ENCODE measurements at regions not wholly inside any gene's neighbourhood (a gene's known extent, or its start where the extent isn't known, plus 50 kb on each side); places are given as distances from the start of the nearest gene placed in this dataset.
A peak's percentile ranks its signal among the peaks of the same experiment; 100 is the strongest.
"Not testable (repeated sequence)": the region's sequence is repeated elsewhere in the genome, so short reads cannot be mapped to it uniquely, and the experiment has no call there.

GRCh38 chr5:169384661-169385060, 83.7 kb upstream of the SLIT3 start:
- H3K27me3 ChIP-seq (ENCODE audit: control insufficient read depth, insufficient read depth, low read length) = peaks cover 8% of the 10 kb centered on the region
- no peaks in the 10 kb centered on the region for H3K9me3 ChIP-seq (replicated peaks; ENCODE audit: low read length)

GRCh38 chr5:169374761-169375160, 73.8 kb upstream of the SLIT3 start:
- Histone ChIP-seq H3K36me3 (ENCODE audit: insufficient read depth, low read length) (no peaks in the 10 kb centered on the region), H3K4me2 (ENCODE audit: low read length) (no peak overlapping the region), H3K27me3 (ENCODE audit: control insufficient read depth, insufficient read depth, low read length) (no peaks in the 10 kb centered on the region), H3K9me3 (replicated peaks; ENCODE audit: low read length) (no peaks in the 10 kb centered on the region), H3K4me3 (ENCODE audit: low read length) (no peak overlapping the region), H3K9ac (ENCODE audit: low read depth, low read length) (no peak overlapping the region), H3K4me1 (ENCODE audit: control insufficient read depth, insufficient read depth, low read length) (no peaks in the 10 kb centered on the region)

More at GRCh38 chr5:169384661-169385060, 83.7 kb upstream of the SLIT3 start:
- Histone ChIP-seq H3K36me3 (ENCODE audit: insufficient read depth, low read length) (no peaks in the 10 kb centered on the region), H3K4me3 (ENCODE audit: low read length) (no peak overlapping the region), H3K9ac (ENCODE audit: low read depth, low read length) (no peak overlapping the region), H3K4me1 (ENCODE audit: control insufficient read depth, insufficient read depth, low read length) (no peaks in the 10 kb centered on the region), H3K4me2 (ENCODE audit: low read length) (no peak overlapping the region)

GRCh38 chr5:169374111-169374510, 73.2 kb upstream of the SLIT3 start:
- no peaks in the 10 kb centered on the region for H3K4me1 ChIP-seq (ENCODE audit: control insufficient read depth, insufficient read depth, low read length)
- no peak overlapping the region for H3K9ac ChIP-seq (ENCODE audit: low read depth, low read length)
- no peaks in the 10 kb centered on the region for H3K9me3 ChIP-seq (replicated peaks; ENCODE audit: low read length)
- H3K36me3 ChIP-seq (ENCODE audit: insufficient read depth, low read length) = no peaks in the 10 kb centered on the region
- no peaks in the 10 kb centered on the region for H3K27me3 ChIP-seq (ENCODE audit: control insufficient read depth, insufficient read depth, low read length)
- no peak overlapping the region for H3K4me2 ChIP-seq (ENCODE audit: low read length)
- H3K4me3 ChIP-seq (ENCODE audit: low read length) = no peak overlapping the region

- not testable (repeated sequence) for H3K4me2 ChIP-seq (ENCODE audit: low read length); H3K27me3 ChIP-seq (ENCODE audit: control insufficient read depth, insufficient read depth, low read length); H3K4me3 ChIP-seq (ENCODE audit: low read length); H3K9ac ChIP-seq (ENCODE audit: low read depth, low read length); H3K4me1 ChIP-seq (ENCODE audit: control insufficient read depth, insufficient read depth, low read length); H3K36me3 ChIP-seq (ENCODE audit: insufficient read depth, low read length); H3K9me3 ChIP-seq (replicated peaks; ENCODE audit: low read length)
Measured at GRCh38 chr5:169371801-169372200, 70.9 kb upstream of the SLIT3 start.

- no peaks in the 10 kb centered on the region for H3K36me3 ChIP-seq (ENCODE audit: insufficient read depth, low read length)
- H3K4me2 ChIP-seq (ENCODE audit: low read length) = no peak overlapping the region
- no peak overlapping the region for H3K9ac ChIP-seq (ENCODE audit: low read depth, low read length)
- no peaks in the 10 kb centered on the region for H3K4me1 ChIP-seq (ENCODE audit: control insufficient read depth, insufficient read depth, low read length)
- H3K4me3 ChIP-seq (ENCODE audit: low read length) = no peak overlapping the region
- no peaks in the 10 kb centered on the region for H3K9me3 ChIP-seq (replicated peaks; ENCODE audit: low read length)
- H3K27me3 ChIP-seq (ENCODE audit: control insufficient read depth, insufficient read depth, low read length) = no peaks in the 10 kb centered on the region
Measured at GRCh38 chr5:169369130-169369529, 68.2 kb upstream of the SLIT3 start.

- Histone ChIP-seq H3K4me1 (ENCODE audit: control insufficient read depth, insufficient read depth, low read length) (no peaks in the 10 kb centered on the region), H3K9me3 (replicated peaks; ENCODE audit: low read length) (no peaks in the 10 kb centered on the region), H3K36me3 (ENCODE audit: insufficient read depth, low read length) (no peaks in the 10 kb centered on the region), H3K4me3 (ENCODE audit: low read length) (no peak overlapping the region), H3K9ac (ENCODE audit: low read depth, low read length) (no peak overlapping the region), H3K27me3 (ENCODE audit: control insufficient read depth, insufficient read depth, low read length) (no peaks in the 10 kb centered on the region), H3K4me2 (ENCODE audit: low read length) (no peak overlapping the region)
Measured at GRCh38 chr5:169367861-169368260, 66.9 kb upstream of the SLIT3 start.

- no peak overlapping the region for H3K9ac ChIP-seq (ENCODE audit: low read depth, low read length)
- no peaks in the 10 kb centered on the region for H3K9me3 ChIP-seq (replicated peaks; ENCODE audit: low read length)
- H3K27me3 ChIP-seq (ENCODE audit: control insufficient read depth, insufficient read depth, low read length) = no peaks in the 10 kb centered on the region
- no peak overlapping the region for H3K4me3 ChIP-seq (ENCODE audit: low read length)
- H3K4me1 ChIP-seq (ENCODE audit: control insufficient read depth, insufficient read depth, low read length) = peaks cover 17% of the 10 kb centered on the region
- H3K4me2 ChIP-seq (ENCODE audit: low read length) = no peak overlapping the region
- H3K36me3 ChIP-seq (ENCODE audit: insufficient read depth, low read length) = no peaks in the 10 kb centered on the region
Measured at GRCh38 chr5:169357291-169357690, 56.4 kb upstream of the SLIT3 start.

- peaks cover 22% of the 10 kb centered on the region for H3K4me1 ChIP-seq (ENCODE audit: control insufficient read depth, insufficient read depth, low read length)
- no peaks in the 10 kb centered on the region for H3K9me3 ChIP-seq (replicated peaks; ENCODE audit: low read length)
- no peaks in the 10 kb centered on the region for H3K27me3 ChIP-seq (ENCODE audit: control insufficient read depth, insufficient read depth, low read length)
- H3K4me2 ChIP-seq (ENCODE audit: low read length) = no peak overlapping the region
- H3K9ac ChIP-seq (ENCODE audit: low read depth, low read length) = no peak overlapping the region
- no peak overlapping the region for H3K4me3 ChIP-seq (ENCODE audit: low read length)
- H3K36me3 ChIP-seq (ENCODE audit: insufficient read depth, low read length) = no peaks in the 10 kb centered on the region
Measured at GRCh38 chr5:169356811-169357210, 55.9 kb upstream of the SLIT3 start.

GRCh38 chr5:169356181-169356580, 55.2 kb upstream of the SLIT3 start:
- Histone ChIP-seq H3K4me1 (ENCODE audit: control insufficient read depth, insufficient read depth, low read length) (peaks cover 29% of the 10 kb centered on the region), H3K9me3 (replicated peaks; ENCODE audit: low read length) (no peaks in the 10 kb centered on the region), H3K36me3 (ENCODE audit: insufficient read depth, low read length) (no peaks in the 10 kb centered on the region), H3K4me3 (ENCODE audit: low read length) (no peak overlapping the region), H3K4me2 (ENCODE audit: low read length) (no peak overlapping the region), H3K27me3 (ENCODE audit: control insufficient read depth, insufficient read depth, low read length) (no peaks in the 10 kb centered on the region), H3K9ac (ENCODE audit: low read depth, low read length) (no peak overlapping the region)

- H3K36me3 ChIP-seq (ENCODE audit: insufficient read depth, low read length) = no peaks in the 10 kb centered on the region
- H3K9ac ChIP-seq (ENCODE audit: low read depth, low read length) = no peak overlapping the region
- peak overlapping the region; percentile 19 for H3K4me2 ChIP-seq (ENCODE audit: low read length)
- H3K27me3 ChIP-seq (ENCODE audit: control insufficient read depth, insufficient read depth, low read length) = no peaks in the 10 kb centered on the region
- no peaks in the 10 kb centered on the region for H3K9me3 ChIP-seq (replicated peaks; ENCODE audit: low read length)
- peaks cover 39% of the 10 kb centered on the region for H3K4me1 ChIP-seq (ENCODE audit: control insufficient read depth, insufficient read depth, low read length)
- no peak overlapping the region for H3K4me3 ChIP-seq (ENCODE audit: low read length)
Measured at GRCh38 chr5:169354921-169355320, 54.0 kb upstream of the SLIT3 start.

- no peak overlapping the region for H3K9ac ChIP-seq (ENCODE audit: low read depth, low read length)
Measured at GRCh38 chr5:169354263-169354662, 53.3 kb upstream of the SLIT3 start.

GRCh38 chr5:169352901-169353300, 52.0 kb upstream of the SLIT3 start:
- Histone ChIP-seq H3K4me2 (ENCODE audit: low read length) (no peak overlapping the region), H3K4me3 (ENCODE audit: low read length) (no peak overlapping the region), H3K9ac (ENCODE audit: low read depth, low read length) (no peak overlapping the region), H3K9me3 (replicated peaks; ENCODE audit: low read length) (no peaks in the 10 kb centered on the region), H3K36me3 (ENCODE audit: insufficient read depth, low read length) (no peaks in the 10 kb centered on the region), H3K27me3 (ENCODE audit: control insufficient read depth, insufficient read depth, low read length) (no peaks in the 10 kb centered on the region), H3K4me1 (ENCODE audit: control insufficient read depth, insufficient read depth, low read length) (peaks cover 43% of the 10 kb centered on the region)

More at GRCh38 chr5:169354263-169354662, 53.3 kb upstream of the SLIT3 start:
- Histone ChIP-seq H3K4me1 (ENCODE audit: control insufficient read depth, insufficient read depth, low read length) (peaks cover 43% of the 10 kb centered on the region), H3K27me3 (ENCODE audit: control insufficient read depth, insufficient read depth, low read length) (no peaks in the 10 kb centered on the region), H3K9me3 (replicated peaks; ENCODE audit: low read length) (no peaks in the 10 kb centered on the region), H3K4me2 (ENCODE audit: low read length) (no peak overlapping the region), H3K36me3 (ENCODE audit: insufficient read depth, low read length) (no peaks in the 10 kb centered on the region), H3K4me3 (ENCODE audit: low read length) (no peak overlapping the region)

Measured in skeletal muscle satellite cell (primary cell).